ENCODE measurements at regions not wholly inside any gene's neighbourhood (a gene's known extent, or its start where the extent isn't known, plus 50 kb on each side); places are given as distances from the start of the nearest gene placed in this dataset.

DNA sequence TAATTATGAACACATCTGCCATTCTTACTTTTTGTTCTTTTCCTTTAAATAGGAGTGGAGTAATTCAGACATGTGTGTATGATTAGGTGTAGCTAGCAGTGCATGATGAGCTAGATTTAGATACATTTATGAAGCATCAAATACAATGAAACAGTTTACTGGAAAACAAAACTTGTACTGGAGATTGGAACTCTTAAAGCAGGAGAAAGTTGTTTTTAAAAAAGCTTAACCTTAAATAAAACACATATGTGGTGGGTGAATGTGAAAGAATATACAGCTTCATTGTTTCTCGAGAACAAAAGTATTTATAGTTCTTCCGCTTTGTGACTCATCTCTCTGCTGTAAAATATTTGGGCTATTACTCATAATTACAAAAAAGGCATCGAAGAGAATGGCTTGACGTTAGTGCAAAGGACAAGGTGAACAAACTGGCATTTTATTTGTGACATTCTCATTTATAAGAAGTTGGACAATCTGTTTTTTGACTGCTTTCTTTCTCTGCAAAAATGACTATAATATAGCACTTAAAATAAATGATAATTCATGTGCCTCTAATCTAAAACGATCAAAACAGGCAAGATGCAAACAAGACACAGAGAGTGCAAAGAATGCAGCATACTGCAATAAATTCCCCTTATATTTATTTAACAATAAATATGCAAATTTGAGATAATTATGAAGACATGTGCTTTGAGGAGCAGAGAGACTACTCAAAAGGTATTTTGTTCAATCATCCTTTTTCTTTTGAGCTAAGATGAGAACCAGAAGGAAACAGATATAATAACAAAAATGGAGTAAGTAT, 478.8 kb downstream of the CETN3 start:
- peak overlapping the region in 1 of 2 donors; percentile 33 for H3K27ac ChIP-seq (ENCODE audit: low read depth in 1 of 2, low read length in 1 of 2)
- no peaks in the 10 kb centered on the region for H3K36me3 ChIP-seq (ENCODE audit: control insufficient read depth in 4 of 4, insufficient read depth in 4 of 4, low read length in 4 of 4)
- no peaks in the 10 kb centered on the region for H3K4me1 ChIP-seq (ENCODE audit: control insufficient read depth in 5 of 5, insufficient read depth in 5 of 5, low read length in 5 of 5)
- TF ChIP-seq, protein P1, sequence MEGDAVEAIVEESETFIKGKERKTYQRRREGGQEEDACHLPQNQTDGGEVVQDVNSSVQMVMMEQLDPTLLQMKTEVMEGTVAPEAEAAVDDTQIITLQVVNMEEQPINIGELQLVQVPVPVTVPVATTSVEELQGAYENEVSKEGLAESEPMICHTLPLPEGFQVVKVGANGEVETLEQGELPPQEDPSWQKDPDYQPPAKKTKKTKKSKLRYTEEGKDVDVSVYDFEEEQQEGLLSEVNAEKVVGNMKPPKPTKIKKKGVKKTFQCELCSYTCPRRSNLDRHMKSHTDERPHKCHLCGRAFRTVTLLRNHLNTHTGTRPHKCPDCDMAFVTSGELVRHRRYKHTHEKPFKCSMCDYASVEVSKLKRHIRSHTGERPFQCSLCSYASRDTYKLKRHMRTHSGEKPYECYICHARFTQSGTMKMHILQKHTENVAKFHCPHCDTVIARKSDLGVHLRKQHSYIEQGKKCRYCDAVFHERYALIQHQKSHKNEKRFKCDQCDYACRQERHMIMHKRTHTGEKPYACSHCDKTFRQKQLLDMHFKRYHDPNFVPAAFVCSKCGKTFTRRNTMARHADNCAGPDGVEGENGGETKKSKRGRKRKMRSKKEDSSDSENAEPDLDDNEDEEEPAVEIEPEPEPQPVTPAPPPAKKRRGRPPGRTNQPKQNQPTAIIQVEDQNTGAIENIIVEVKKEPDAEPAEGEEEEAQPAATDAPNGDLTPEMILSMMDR (IDR thresholded peaks at IDR 0.05; ENCODE audit: control extremely low read depth, extremely low read depth): no peak
- WGBS, 2 donors: 49 to 74% methylated on average over 5 of the region's 5 CpGs
- ATAC-seq (ENCODE audit: insufficient read depth, low FRiP score) (no peak), DNase-seq (peak in 1 of 3 donors; percentile 8)
- no peak overlapping the region for H3K4me3 ChIP-seq
- no peaks in the 10 kb centered on the region for H3K9me3 ChIP-seq (ENCODE audit: control insufficient read depth in 4 of 4, insufficient read depth in 3 of 4, low read length in 3 of 4)
- H3K9ac ChIP-seq (ENCODE audit: insufficient read depth in 1 of 2, low read length in 2 of 2): no peak overlapping the region
- no peaks in the 10 kb centered on the region for H3K27me3 ChIP-seq (ENCODE audit: control insufficient read depth in 3 of 3, insufficient read depth in 3 of 3, low read length in 2 of 3)

GRCh38 chr5:89929834-89930233, 479.7 kb downstream of the CETN3 start:
- Histone ChIP-seq H3K9me3 (ENCODE audit: control insufficient read depth in 4 of 4, insufficient read depth in 3 of 4, low read length in 3 of 4) (no peaks in the 10 kb centered on the region), H3K27ac (ENCODE audit: low read depth in 1 of 2, low read length in 1 of 2) (no peak overlapping the region), H3K4me1 (ENCODE audit: control insufficient read depth in 5 of 5, insufficient read depth in 5 of 5, low read length in 5 of 5) (no peaks in the 10 kb centered on the region), H3K9ac (ENCODE audit: insufficient read depth in 1 of 2, low read length in 2 of 2) (no peak overlapping the region), H3K4me3 (no peak overlapping the region), H3K27me3 (ENCODE audit: control insufficient read depth in 3 of 3, insufficient read depth in 3 of 3, low read length in 2 of 3) (no peaks in the 10 kb centered on the region), H3K36me3 (ENCODE audit: control insufficient read depth in 4 of 4, insufficient read depth in 4 of 4, low read length in 4 of 4) (no peaks in the 10 kb centered on the region)
- DNase-seq: no peak
- TF ChIP-seq, protein P1 (IDR thresholded peaks at IDR 0.05; ENCODE audit: control extremely low read depth, extremely low read depth): no peak
- ATAC-seq (ENCODE audit: insufficient read depth, low FRiP score): no peak
- WGBS, 2 donors: 83 to 87% methylated on average over 1 of the region's 1 CpG

DNA sequence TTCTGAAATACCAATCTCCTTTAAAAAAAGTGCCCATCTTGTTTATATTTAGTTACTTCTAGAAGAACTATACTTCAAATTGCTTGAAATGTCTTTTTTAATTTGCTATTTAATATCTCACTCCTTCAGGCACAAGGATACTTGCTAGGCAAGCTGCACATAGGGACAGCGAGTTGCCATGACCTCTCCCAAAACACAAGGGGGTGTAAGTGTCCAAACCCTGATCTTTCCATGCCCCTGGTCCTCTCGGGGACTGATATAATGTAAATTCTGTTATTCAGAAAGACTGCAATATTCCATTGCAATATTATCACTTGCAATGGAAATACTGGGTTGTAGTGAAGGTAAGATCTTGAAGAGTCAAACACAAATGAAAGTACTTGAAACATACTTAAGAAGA, 480.4 kb downstream of the CETN3 start:
- TF ChIP-seq, protein P1 (IDR thresholded peaks at IDR 0.05; ENCODE audit: control extremely low read depth, extremely low read depth): no peak
- no peaks in the 10 kb centered on the region for H3K9me3 ChIP-seq (ENCODE audit: control insufficient read depth in 4 of 4, insufficient read depth in 3 of 4, low read length in 3 of 4)
- DNase-seq (no peak), ATAC-seq (ENCODE audit: insufficient read depth, low FRiP score) (no peak)
- H3K27me3 ChIP-seq (ENCODE audit: control insufficient read depth in 3 of 3, insufficient read depth in 3 of 3, low read length in 2 of 3): no peaks in the 10 kb centered on the region
- H3K27ac ChIP-seq (ENCODE audit: low read depth in 1 of 2, low read length in 1 of 2): no peak overlapping the region
- H3K4me3 ChIP-seq: no peak overlapping the region
- H3K36me3 ChIP-seq (ENCODE audit: control insufficient read depth in 4 of 4, insufficient read depth in 4 of 4, low read length in 4 of 4): no peaks in the 10 kb centered on the region
- no peak overlapping the region for H3K9ac ChIP-seq (ENCODE audit: insufficient read depth in 1 of 2, low read length in 2 of 2)
- 75 to 80% methylated on average over 2 of the region's 2 CpGs for WGBS, 2 donors
- H3K4me1 ChIP-seq (ENCODE audit: control insufficient read depth in 5 of 5, insufficient read depth in 5 of 5, low read length in 5 of 5): peaks cover 0 to 1% (median 0%) of the 10 kb centered on the region in 5 donors

All from lung (tissue), 11 donors.